ENCODE measurements at regions not wholly inside any gene's neighbourhood (a gene's known extent, or its start where the extent isn't known, plus 50 kb on each side); places are given as distances from the start of the nearest gene placed in this dataset.

GRCh38 chr1:37342736-37343135 lies 131.6 kb upstream of the ZC3H12A start:
- Histone ChIP-seq H3K27me3 (no peaks in the 10 kb centered on the region), H3K27ac (no peak overlapping the region), H3K9me3 (no peaks in the 10 kb centered on the region), H3K4me3 (no peak overlapping the region), H3K4me1 (ENCODE audit: insufficient read depth) (no peaks in the 10 kb centered on the region), H3K36me3 (no peaks in the 10 kb centered on the region)
- WGBS, 3 donors: 34 to 37% (median 35%) methylated on average over 6 of the region's 6 CpGs
- intact Hi-C loops (cut with DNase I): no loop called here
- no peak for DNase-seq
- TF ChIP-seq EP300 (IDR thresholded peaks at IDR 0.05): no peak
- no peak for TF ChIP-seq POLR2A (IDR thresholded peaks at IDR 0.05)
- TF ChIP-seq, protein P1, sequence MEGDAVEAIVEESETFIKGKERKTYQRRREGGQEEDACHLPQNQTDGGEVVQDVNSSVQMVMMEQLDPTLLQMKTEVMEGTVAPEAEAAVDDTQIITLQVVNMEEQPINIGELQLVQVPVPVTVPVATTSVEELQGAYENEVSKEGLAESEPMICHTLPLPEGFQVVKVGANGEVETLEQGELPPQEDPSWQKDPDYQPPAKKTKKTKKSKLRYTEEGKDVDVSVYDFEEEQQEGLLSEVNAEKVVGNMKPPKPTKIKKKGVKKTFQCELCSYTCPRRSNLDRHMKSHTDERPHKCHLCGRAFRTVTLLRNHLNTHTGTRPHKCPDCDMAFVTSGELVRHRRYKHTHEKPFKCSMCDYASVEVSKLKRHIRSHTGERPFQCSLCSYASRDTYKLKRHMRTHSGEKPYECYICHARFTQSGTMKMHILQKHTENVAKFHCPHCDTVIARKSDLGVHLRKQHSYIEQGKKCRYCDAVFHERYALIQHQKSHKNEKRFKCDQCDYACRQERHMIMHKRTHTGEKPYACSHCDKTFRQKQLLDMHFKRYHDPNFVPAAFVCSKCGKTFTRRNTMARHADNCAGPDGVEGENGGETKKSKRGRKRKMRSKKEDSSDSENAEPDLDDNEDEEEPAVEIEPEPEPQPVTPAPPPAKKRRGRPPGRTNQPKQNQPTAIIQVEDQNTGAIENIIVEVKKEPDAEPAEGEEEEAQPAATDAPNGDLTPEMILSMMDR (IDR thresholded peaks at IDR 0.05): no peak

- 77 to 83% (median 77%) methylated on average over 8 of the region's 8 CpGs for WGBS, 3 donors
- Histone ChIP-seq H3K27me3 (no peaks in the 10 kb centered on the region), H3K4me1 (ENCODE audit: insufficient read depth) (no peaks in the 10 kb centered on the region), H3K36me3 (no peaks in the 10 kb centered on the region), H3K9me3 (no peaks in the 10 kb centered on the region), H3K4me3 (no peak overlapping the region), H3K27ac (no peak overlapping the region)
- DNase-seq: no peak
- intact Hi-C loops (cut with DNase I): no loop called here
- TF ChIP-seq POLR2A (IDR thresholded peaks at IDR 0.05): no peak
- no peak for TF ChIP-seq EP300 (IDR thresholded peaks at IDR 0.05)
These were observed 127.2 kb upstream of the ZC3H12A start for GRCh38 chr1:37347104-37347649.

DNA sequence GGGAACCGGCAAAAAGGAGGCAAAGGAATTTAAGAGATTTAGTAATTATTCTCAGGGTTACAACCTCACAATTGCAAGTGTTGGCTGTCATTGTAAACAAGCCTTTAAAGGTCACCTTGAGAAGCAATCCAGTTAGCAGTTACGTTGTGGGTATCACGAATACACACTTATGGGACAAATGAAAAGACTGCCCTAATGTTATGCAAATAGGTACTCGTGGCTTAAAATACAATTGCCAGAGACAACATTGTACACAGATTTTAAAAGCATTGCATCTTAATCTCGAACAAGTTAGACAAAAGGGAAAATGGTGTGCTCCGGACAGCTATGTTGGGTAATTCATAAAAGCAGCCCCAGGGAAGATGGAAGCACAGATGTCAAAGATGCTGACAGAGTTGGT lies 120.5 kb upstream of the ZC3H12A start:
- Histone ChIP-seq H3K27me3 (no peaks in the 10 kb centered on the region), H3K9me3 (no peaks in the 10 kb centered on the region), H3K4me1 (ENCODE audit: insufficient read depth) (no peaks in the 10 kb centered on the region), H3K36me3 (no peaks in the 10 kb centered on the region), H3K4me3 (no peak overlapping the region), H3K27ac (no peak overlapping the region)
- intact Hi-C loops (cut with DNase I): no loop called here
- DNase-seq: no peak
- 44 to 51% (median 49%) methylated on average over 6 of the region's 6 CpGs for WGBS, 3 donors
- TF ChIP-seq EP300 (IDR thresholded peaks at IDR 0.05) (no peak), POLR2A (IDR thresholded peaks at IDR 0.05) (no peak)
- TF ChIP-seq, protein P1 (IDR thresholded peaks at IDR 0.05): no peak

GRCh38 chr1:37354876-37355650 lies 119.3 kb upstream of the ZC3H12A start:
- WGBS, 3 donors: 57 to 62% (median 61%) methylated on average over 7 of the region's 7 CpGs
- TF ChIP-seq EP300 (IDR thresholded peaks at IDR 0.05) (no peak), POLR2A (IDR thresholded peaks at IDR 0.05) (no peak)
- TF ChIP-seq, protein P1 (IDR thresholded peaks at IDR 0.05): no peak
- H3K4me3 ChIP-seq: no peak overlapping the region

DNA sequence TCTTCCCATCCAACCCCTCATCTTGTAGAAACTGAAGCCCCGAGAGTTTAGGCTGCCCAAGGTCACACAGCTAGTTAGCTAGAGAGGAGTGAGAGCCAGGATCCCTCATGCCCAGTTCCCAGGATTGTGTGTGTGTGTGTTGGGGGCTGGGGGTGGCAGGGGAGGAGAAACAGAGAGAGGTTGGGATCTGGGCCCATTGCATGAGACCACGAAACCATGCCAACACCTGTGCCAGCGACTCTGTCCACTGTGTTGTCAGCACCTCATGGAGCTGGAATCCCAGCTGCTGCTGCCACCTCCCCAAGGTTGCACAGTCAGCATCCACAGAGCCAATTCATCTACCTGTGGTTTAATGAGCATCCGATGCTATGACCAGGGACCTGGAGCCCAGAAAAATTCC lies 115.4 kb upstream of the ZC3H12A start:
- no peaks in the 10 kb centered on the region for H3K4me1 ChIP-seq (ENCODE audit: insufficient read depth)
- no peak overlapping the region for H3K4me3 ChIP-seq
- H3K27ac ChIP-seq: no peak overlapping the region
- intact Hi-C loops (cut with DNase I): no loop called here
- no peaks in the 10 kb centered on the region for H3K9me3 ChIP-seq
- DNase-seq: no peak
- H3K27me3 ChIP-seq: no peaks in the 10 kb centered on the region
- H3K36me3 ChIP-seq: no peaks in the 10 kb centered on the region
- WGBS, 3 donors: 59 to 71% (median 62%) methylated on average over 4 of the region's 4 CpGs
- TF ChIP-seq, protein P1 (IDR thresholded peaks at IDR 0.05): no peak
- no peak for TF ChIP-seq POLR2A (IDR thresholded peaks at IDR 0.05)
- no peak for TF ChIP-seq EP300 (IDR thresholded peaks at IDR 0.05)

More at GRCh38 chr1:37354876-37355650, 119.3 kb upstream of the ZC3H12A start:
- no peak for DNase-seq
- Histone ChIP-seq H3K27me3 (no peaks in the 10 kb centered on the region), H3K27ac (no peak overlapping the region), H3K36me3 (no peaks in the 10 kb centered on the region), H3K9me3 (no peaks in the 10 kb centered on the region), H3K4me1 (ENCODE audit: insufficient read depth) (no peaks in the 10 kb centered on the region)
- intact Hi-C loops (cut with DNase I): no loop called here
